ENCODE measurements at regions not wholly inside any gene's neighbourhood (a gene's known extent, or its start where the extent isn't known, plus 50 kb on each side); places are given as distances from the start of the nearest gene placed in this dataset.
"Not testable (repeated sequence)": the region's sequence is repeated elsewhere in the genome, so short reads cannot be mapped to it uniquely, and the experiment has no call there.

DNA sequence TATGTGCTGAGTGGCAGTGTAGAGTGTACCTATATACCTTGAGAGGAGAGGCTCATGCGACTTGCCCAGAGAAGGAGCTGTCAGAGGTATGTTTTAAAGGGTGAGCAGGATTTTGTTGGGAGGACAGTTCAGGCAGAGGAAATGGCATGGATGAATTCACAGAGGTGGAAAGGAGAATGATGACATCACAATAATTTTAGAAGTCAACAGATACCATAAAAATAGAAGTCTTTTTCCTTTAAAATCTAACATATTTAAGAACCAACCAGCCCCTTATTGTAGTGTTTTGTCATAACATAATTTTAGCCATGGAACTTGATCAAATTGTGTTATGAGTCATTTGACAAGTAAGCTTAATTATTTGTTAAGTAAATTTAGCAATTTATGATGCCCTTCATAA lies 538.1 kb upstream of the GYPC start:
- DNase-seq: no peak
- H3K4me3 Mint-ChIP-seq: no peak overlapping the region
- no peaks in the 10 kb centered on the region for H3K27me3 Mint-ChIP-seq (ENCODE audit: low read depth, poor library complexity)
- H3K27ac Mint-ChIP-seq: no peak overlapping the region
- TF ChIP-seq CTCF (IDR thresholded peaks at IDR 0.05): no peak
- no peaks in the 10 kb centered on the region for H3K9me3 Mint-ChIP-seq
- no peaks in the 10 kb centered on the region for H3K4me1 Mint-ChIP-seq
- H3K36me3 Mint-ChIP-seq (ENCODE audit: low read depth): no peaks in the 10 kb centered on the region

GRCh38 chr2:126145752-126146151 lies 510.2 kb upstream of the GYPC start:
- DNase-seq: no peak
- H3K27me3 Mint-ChIP-seq (ENCODE audit: low read depth, poor library complexity): peaks cover 2% of the 10 kb centered on the region
- no peak overlapping the region for H3K4me3 Mint-ChIP-seq
- H3K9me3 Mint-ChIP-seq: peaks cover 14% of the 10 kb centered on the region
- H3K4me1 Mint-ChIP-seq: no peaks in the 10 kb centered on the region
- no peaks in the 10 kb centered on the region for H3K36me3 Mint-ChIP-seq (ENCODE audit: low read depth)
- TF ChIP-seq CTCF (IDR thresholded peaks at IDR 0.05): no peak
- H3K27ac Mint-ChIP-seq: no peak overlapping the region

- H3K27me3 Mint-ChIP-seq (ENCODE audit: low read depth, poor library complexity): no peaks in the 10 kb centered on the region
- no peak for TF ChIP-seq CTCF (IDR thresholded peaks at IDR 0.05)
- peaks cover 12% of the 10 kb centered on the region for H3K4me1 Mint-ChIP-seq
- DNase-seq: no peak
- H3K27ac Mint-ChIP-seq: no peak overlapping the region
- peaks cover 15% of the 10 kb centered on the region for H3K9me3 Mint-ChIP-seq
- H3K36me3 Mint-ChIP-seq (ENCODE audit: low read depth): no peaks in the 10 kb centered on the region
- no peak overlapping the region for H3K4me3 Mint-ChIP-seq
Observed at GRCh38 chr2:126154256-126154785, 501.6 kb upstream of the GYPC start.

GRCh38 chr2:126160950-126161349 lies 495.0 kb upstream of the GYPC start:
- not testable (repeated sequence) for H3K4me3 Mint-ChIP-seq; H3K36me3 Mint-ChIP-seq (ENCODE audit: low read depth); DNase-seq; H3K27me3 Mint-ChIP-seq (ENCODE audit: low read depth, poor library complexity); H3K27ac Mint-ChIP-seq
- Mint-ChIP-seq H3K4me1 (peaks cover 12% of the 10 kb centered on the region), H3K9me3 (peaks cover 22% of the 10 kb centered on the region)

GRCh38 chr2:126172631-126173184 lies 483.2 kb upstream of the GYPC start:
- no peaks in the 10 kb centered on the region for H3K36me3 Mint-ChIP-seq (ENCODE audit: low read depth)
- H3K9me3 Mint-ChIP-seq: no peaks in the 10 kb centered on the region
- H3K27me3 Mint-ChIP-seq (ENCODE audit: low read depth, poor library complexity): no peaks in the 10 kb centered on the region
- H3K27ac Mint-ChIP-seq: no peak overlapping the region
- no peak for TF ChIP-seq CTCF (IDR thresholded peaks at IDR 0.05)
- DNase-seq: no peak
- H3K4me1 Mint-ChIP-seq: no peaks in the 10 kb centered on the region
- H3K4me3 Mint-ChIP-seq: no peak overlapping the region

DNA sequence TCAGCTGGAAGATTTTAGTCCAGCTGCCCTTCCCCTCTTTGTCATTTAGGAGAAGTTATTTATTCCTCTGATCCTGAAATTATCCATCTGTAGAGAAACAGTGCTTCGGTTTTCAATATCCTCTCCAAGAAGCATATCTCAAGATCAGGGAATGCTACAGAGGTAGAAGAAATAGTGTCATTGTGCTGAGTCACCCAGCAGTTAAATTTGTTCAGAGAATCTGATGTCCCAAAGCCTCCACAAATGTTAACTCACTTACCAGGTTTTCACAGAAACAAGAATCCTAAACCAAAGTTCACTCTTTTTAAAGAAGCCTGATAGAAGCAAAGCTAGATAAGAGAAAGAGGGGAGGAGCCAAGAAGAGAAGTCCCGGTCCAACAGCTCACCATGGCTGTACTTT lies 480.7 kb upstream of the GYPC start:
- H3K4me1 Mint-ChIP-seq: no peaks in the 10 kb centered on the region
- TF ChIP-seq CTCF (IDR thresholded peaks at IDR 0.05): no peak
- H3K4me3 Mint-ChIP-seq: no peak overlapping the region
- no peaks in the 10 kb centered on the region for H3K27me3 Mint-ChIP-seq (ENCODE audit: low read depth, poor library complexity)
- no peaks in the 10 kb centered on the region for H3K9me3 Mint-ChIP-seq
- H3K36me3 Mint-ChIP-seq (ENCODE audit: low read depth): no peaks in the 10 kb centered on the region
- DNase-seq: no peak
- no peak overlapping the region for H3K27ac Mint-ChIP-seq

Measured in nephron progenitor cell (in vitro differentiated cells).